Cardiac septum (tissue), 1 donor: ENCODE measurements at regions not wholly inside any gene's neighbourhood (a gene's known extent, or its start where the extent isn't known, plus 50 kb on each side); places are given as distances from the start of the nearest gene placed in this dataset.

Experiments
- DNase-seq: peaks from one replicate; pipeline ENCODE4 v3.0.0-alpha.2; 2020; ENCODE audit warnings: low spot score
- intact Hi-C: fragments of 100-400 bp; cut with DNase I; formaldehyde crosslinking; loops from one replicate; pipeline ENCODE4 v1.14.0; 2022
- donor health status: DM: no; HTN: no; CAD: no.

GRCh38 chr1:239647964-239648632 lies 261.7 kb downstream of the CHRM3 start:
- intact Hi-C loops = no loop called here

GRCh38 chr1:239655023-239655422 lies 268.7 kb downstream of the CHRM3 start:
- intact Hi-C loops = no loop called here
- DNase-seq = no peak

More at GRCh38 chr1:239647964-239648632, 261.7 kb downstream of the CHRM3 start:
- no peak for DNase-seq

GRCh38 chr1:239657291-239657690 lies 270.9 kb downstream of the CHRM3 start:
- intact Hi-C loops = no loop called here
- no peak for DNase-seq

- intact Hi-C loops = no loop called here
These were observed 276.6 kb downstream of the CHRM3 start for GRCh38 chr1:239662950-239663349.

GRCh38 chr1:239672256-239672655 lies 285.9 kb downstream of the CHRM3 start:
- no peak for DNase-seq
- intact Hi-C loops = no loop called here

More at GRCh38 chr1:239662950-239663349, 276.6 kb downstream of the CHRM3 start:
- DNase-seq = no peak

- intact Hi-C loops = no loop called here
- DNase-seq = no peak
These were observed 289.4 kb downstream of the CHRM3 start for GRCh38 chr1:239675735-239676134.

GRCh38 chr1:239676522-239677273 lies 290.3 kb downstream of the CHRM3 start:
- no peak for DNase-seq
- intact Hi-C loops = no loop called here

- intact Hi-C loops = no loop called here
- DNase-seq = no peak
These were observed 291.0 kb downstream of the CHRM3 start for GRCh38 chr1:239677362-239677761.

- intact Hi-C loops = no loop called here
- no peak for DNase-seq
These were observed 291.8 kb downstream of the CHRM3 start for GRCh38 chr1:239678181-239678580.

GRCh38 chr1:239682046-239682445 lies 295.7 kb downstream of the CHRM3 start:
- DNase-seq = no peak
- intact Hi-C loops = no loop called here

- no peak for DNase-seq
- intact Hi-C loops = no loop called here
These were observed 296.6 kb downstream of the CHRM3 start for GRCh38 chr1:239682960-239683359.

GRCh38 chr1:239686386-239686785 lies 300.0 kb downstream of the CHRM3 start:
- intact Hi-C loops = no loop called here
- no peak for DNase-seq

- DNase-seq = no peak
- intact Hi-C loops = no loop called here
These were observed 309.9 kb downstream of the CHRM3 start for GRCh38 chr1:239696317-239696716.

GRCh38 chr1:239700667-239701066 lies 314.3 kb downstream of the CHRM3 start:
- intact Hi-C loops = no loop called here
- DNase-seq = no peak

GRCh38 chr1:239703075-239703474 lies 316.7 kb downstream of the CHRM3 start:
- DNase-seq = no peak
- intact Hi-C loops = no loop called here

GRCh38 chr1:239706245-239706892 lies 320.0 kb downstream of the CHRM3 start:
- no peak for DNase-seq
- intact Hi-C loops = no loop called here

- DNase-seq = no peak
- intact Hi-C loops = no loop called here
These were observed 321.2 kb downstream of the CHRM3 start for GRCh38 chr1:239707615-239708014.

GRCh38 chr1:239708622-239709021 lies 322.3 kb downstream of the CHRM3 start:
- intact Hi-C loops = no loop called here
- no peak for DNase-seq

GRCh38 chr1:239711768-239712167 lies 325.4 kb downstream of the CHRM3 start:
- no peak for DNase-seq
- intact Hi-C loops = no loop called here

GRCh38 chr1:239717097-239717917 lies 330.9 kb downstream of the CHRM3 start:
- no peak for DNase-seq
- intact Hi-C loops = no loop called here
